ENCODE measurements at regions not wholly inside any gene's neighbourhood (a gene's known extent, or its start where the extent isn't known, plus 50 kb on each side); places are given as distances from the start of the nearest gene placed in this dataset.

GRCh38 chr6:132977413-132977812, 163.0 kb downstream of the RPS12 start:
- DNase-seq: no peak

- DNase-seq: no peak
Observed at GRCh38 chr6:132978685-132979084, 164.3 kb downstream of the RPS12 start.

GRCh38 chr6:132993738-132994137, 179.4 kb downstream of the RPS12 start:
- DNase-seq: no peak

GRCh38 chr6:132995009-132995408, 180.6 kb downstream of the RPS12 start:
- no peak for DNase-seq

- no peak for DNase-seq
Observed at GRCh38 chr6:132995432-132995831, 181.1 kb downstream of the RPS12 start.

GRCh38 chr6:132998418-132998817, 184.0 kb downstream of the RPS12 start:
- no peak for DNase-seq

GRCh38 chr6:133001040-133001565, 186.7 kb downstream of the RPS12 start:
- DNase-seq: no peak

GRCh38 chr6:133004304-133004884, 190.0 kb downstream of the RPS12 start:
- DNase-seq: no peak

- DNase-seq: no peak
Observed at GRCh38 chr6:133012774-133013173, 198.4 kb downstream of the RPS12 start.

GRCh38 chr6:133016631-133017030, 202.3 kb downstream of the RPS12 start:
- no peak for DNase-seq

GRCh38 chr6:133017581-133017980, 203.2 kb downstream of the RPS12 start:
- DNase-seq: no peak

GRCh38 chr6:133026705-133027104, 212.3 kb downstream of the RPS12 start:
- DNase-seq: no peak

- no peak for DNase-seq
Observed at GRCh38 chr6:133033263-133033662, 207.9 kb upstream of the EYA4 start.

- DNase-seq: no peak
Observed at GRCh38 chr6:133034509-133035206, 206.5 kb upstream of the EYA4 start.

GRCh38 chr6:133040094-133040802, 200.9 kb upstream of the EYA4 start:
- no peak for DNase-seq

- no peak for DNase-seq
Observed at GRCh38 chr6:133040803-133041419, 200.2 kb upstream of the EYA4 start.

- DNase-seq: no peak
Observed at GRCh38 chr6:133042550-133043120, 198.5 kb upstream of the EYA4 start.

GRCh38 chr6:133046576-133046975, 194.6 kb upstream of the EYA4 start:
- no peak for DNase-seq

GRCh38 chr6:133047065-133047665, 194.0 kb upstream of the EYA4 start:
- DNase-seq: no peak

GRCh38 chr6:133047706-133048105, 193.5 kb upstream of the EYA4 start:
- DNase-seq: no peak

GRCh38 chr6:133051240-133051639, 189.9 kb upstream of the EYA4 start:
- DNase-seq: no peak

- no peak for DNase-seq
Observed at GRCh38 chr6:133052465-133052864, 188.7 kb upstream of the EYA4 start.
